SK-N-SH (cell line): ENCODE measurements at regions not wholly inside any gene's neighbourhood (a gene's known extent, or its start where the extent isn't known, plus 50 kb on each side); places are given as distances from the start of the nearest gene placed in this dataset.

Experiments
- CTCF ChIA-PET: fragments of 300-600, 350-600 bp; formaldehyde crosslinking; extraction: SDS; loops from one replicate; lab custom pipeline; 2021; lab: Yijun Ruan, JAX
- POLR2A ChIA-PET: fragments of 350-600 bp; sonication (Branson Sonifier 250); formaldehyde crosslinking; extraction: SDS; loops from one replicate; lab custom pipeline; 2020; ENCODE audit warnings: antibody characterized with exemption, inconsistent platforms; lab: Yijun Ruan, JAX
- DNase-seq: peaks from one replicate; pipeline ENCODE4 v3.0.0; 2012
- H2AFZ ChIP-seq: fragments of 200-600 bp; sonication (generic); 2 replicates; pipeline ENCODE4 v1.8.1; 2016; ENCODE audit warnings: antibody characterized with exemption, mild to moderate bottlenecking, low read depth
- H3F3A ChIP-seq: fragments of 200-600 bp; sonication (generic); replicated peaks from 2 replicates; pipeline ENCODE3; 2016; ENCODE audit warnings: antibody characterized with exemption, mild to moderate bottlenecking; ENCODE audit not compliant: insufficient read depth
- H3K27ac ChIP-seq, 2 experiments: fragments of 200-500 bp in 1 of 2; fragments of 200-600 bp in 1 of 2; sonication (Bioruptor generic) in 1 of 2; sonication (generic), shearing (Covaris generic) in 1 of 2; 2 replicates each; pipeline versions ENCODE4 v1.5.1 to v1.6.1; 2014 to 2016; ENCODE audit warnings: low read depth in 2 of 2, inconsistent platforms in 1 of 2, low read length in 1 of 2, mild to moderate bottlenecking in 1 of 2, mixed read lengths in 1 of 2
- H3K27me3 ChIP-seq: fragments of 200-600 bp; sonication (generic), shearing (Covaris generic); 2 replicates; pipeline ENCODE4 v1.6.1; 2016; ENCODE audit warnings: mixed run types; ENCODE audit not compliant: insufficient read depth
- H3K36me3 ChIP-seq, 2 experiments: fragments of 200-500 bp in 1 of 2; fragments of 200-600 bp in 1 of 2; sonication (Bioruptor generic) in 1 of 2; sonication (generic) in 1 of 2; replicated peaks in 1 of 2; 2 replicates each; pipeline versions ENCODE3 to v1.5.1; 2014 to 2016; ENCODE audit warnings: low read length in 1 of 2, mild to moderate bottlenecking in 1 of 2; ENCODE audit not compliant: insufficient read depth in 2 of 2, control insufficient read depth in 1 of 2
- H3K4me1 ChIP-seq, 2 experiments: fragments of 200-500 bp in 1 of 2; fragments of 200-600 bp in 1 of 2; sonication (Bioruptor generic) in 1 of 2; sonication (generic), shearing (Covaris generic) in 1 of 2; 2 replicates each; pipeline versions ENCODE4 v1.5.1 to v1.6.1; 2014 to 2016; ENCODE audit warnings: low read depth in 1 of 2, low read length in 1 of 2, mixed run types in 1 of 2; ENCODE audit not compliant: insufficient read depth in 2 of 2, control insufficient read depth in 1 of 2
- H3K4me2 ChIP-seq: fragments of 200-600 bp; sonication (generic), shearing (Covaris generic); 2 replicates; pipeline ENCODE4 v1.6.1; 2017; ENCODE audit warnings: mixed run types
- H3K4me3 ChIP-seq, 2 experiments: fragments of 200-500 bp in 1 of 2; fragments of 200-600 bp in 1 of 2; sonication (Bioruptor generic) in 1 of 2; sonication (generic), shearing (Covaris generic) in 1 of 2; 2 replicates each; pipeline versions ENCODE4 v1.5.1 to v1.8.1; 2014 to 2016; ENCODE audit warnings: low read depth in 2 of 2, inconsistent platforms in 1 of 2, low read length in 1 of 2, mild to moderate bottlenecking in 1 of 2, mixed read lengths in 1 of 2, moderate library complexity in 1 of 2
- H3K79me2 ChIP-seq: fragments of 200-600 bp; sonication (generic); 2 replicates; pipeline ENCODE4 v1.8.1; 2017; ENCODE audit warnings: mild to moderate bottlenecking; ENCODE audit not compliant: insufficient read depth
- H3K9ac ChIP-seq: fragments of 200-600 bp; sonication (generic); 2 replicates; pipeline ENCODE4 v1.6.1; 2017; ENCODE audit warnings: mixed run types
- H3K9me2 ChIP-seq: fragments of 200-600 bp; sonication (generic); 2 replicates; pipeline ENCODE4 v1.6.1; 2017; ENCODE audit warnings: mixed run types
- H3K9me3 ChIP-seq: fragments of 200-600 bp; sonication (generic); 2 replicates; pipeline ENCODE4 v1.6.1; 2017; ENCODE audit warnings: mixed run types, mild to moderate bottlenecking, moderate library complexity
- H4K20me1 ChIP-seq: fragments of 200-600 bp; sonication (generic); 2 replicates; pipeline ENCODE4 v1.6.1; 2017; ENCODE audit warnings: mild to moderate bottlenecking, mixed run types; ENCODE audit not compliant: insufficient read depth
- EP300 ChIP-seq, 2 experiments: IDR thresholded peaks; 2 replicates each; pipeline versions ENCODE4 v1.4.0 to v1.6.1; 2012; ENCODE audit warnings: borderline replicate concordance in 1 of 2, low read depth in 1 of 2, low read length in 1 of 2
- FOSL2 ChIP-seq: IDR thresholded peaks from 2 replicates; pipeline ENCODE4 v1.4.0; 2012; ENCODE audit warnings: low read depth, mild to moderate bottlenecking, moderate library complexity, borderline replicate concordance
- FOXM1 ChIP-seq: IDR thresholded peaks from 2 replicates; pipeline ENCODE4 v1.4.0; 2012; ENCODE audit warnings: low read depth, mild to moderate bottlenecking
- GABPA ChIP-seq: IDR thresholded peaks from 2 replicates; pipeline ENCODE4 v1.4.0; 2012; ENCODE audit warnings: low read depth, mild to moderate bottlenecking
- GATA2 ChIP-seq: sonication (generic); formaldehyde crosslinking; IDR thresholded peaks from 2 replicates; pipeline ENCODE4 v1.5.0; 2020; ENCODE audit warnings: mild to moderate bottlenecking, missing genetic modification reagents
- NFIC ChIP-seq: IDR thresholded peaks from 2 replicates; pipeline ENCODE4 v1.4.0; 2012; ENCODE audit warnings: borderline replicate concordance
- NRF1 ChIP-seq: IDR thresholded peaks from 2 replicates; pipeline ENCODE4 v1.6.1; 2012; ENCODE audit warnings: low read depth, mild to moderate bottlenecking, low read length
- PBX3 ChIP-seq: IDR thresholded peaks from 2 replicates; pipeline ENCODE4; 2012
- POLR2AphosphoS5 ChIP-seq: IDR thresholded peaks from 2 replicates; pipeline ENCODE4 v1.6.1; 2012; ENCODE audit warnings: low read depth, low read length
- RCOR1 ChIP-seq: fragments of 150-350 bp; IDR thresholded peaks from 2 replicates; pipeline ENCODE4 v1.6.1; 2017; ENCODE audit warnings: antibody characterized with exemption, low read length
- REST ChIP-seq: IDR thresholded peaks from 2 replicates; pipeline ENCODE4 v1.6.1; 2012; ENCODE audit warnings: mild to moderate bottlenecking, low read depth, low read length, moderate library complexity
- RFX5 ChIP-seq: IDR thresholded peaks from 2 replicates; pipeline ENCODE4 v1.6.1; 2012; ENCODE audit warnings: mild to moderate bottlenecking, improper control_type of control experiment, low read length
- RXRA ChIP-seq: IDR thresholded peaks from 2 replicates; pipeline ENCODE4 v1.4.0; 2012; ENCODE audit warnings: low read depth, mild to moderate bottlenecking, borderline replicate concordance
- SMC3 ChIP-seq: IDR thresholded peaks from 2 replicates; pipeline ENCODE4 v1.6.1; 2012; ENCODE audit warnings: low read depth, low read length, improper control_type of control experiment
- TCF12 ChIP-seq: IDR thresholded peaks from 2 replicates; pipeline ENCODE4 v1.4.0; 2012
- YY1 ChIP-seq: IDR thresholded peaks from 2 replicates; pipeline ENCODE4 v1.4.0; 2012; ENCODE audit warnings: low read depth, mild to moderate bottlenecking
- ZBTB33 ChIP-seq: IDR thresholded peaks from 2 replicates; pipeline ENCODE4 v1.4.0; 2012; ENCODE audit warnings: low read depth, borderline replicate concordance
- WGBS: methylation state at CpG from one replicate; pipeline ENCODE4 v1.1.6; 2017; ENCODE audit warnings: low lambda C conversion rate; 5-methylcytosine and 5-hydroxymethylcytosine counted together
- TF ChIP-seq, protein P1 (sequence below): IDR thresholded peaks from 2 replicates; pipeline ENCODE4 v1.4.0; 2012; ENCODE audit warnings: low read depth, borderline replicate concordance

DNA sequence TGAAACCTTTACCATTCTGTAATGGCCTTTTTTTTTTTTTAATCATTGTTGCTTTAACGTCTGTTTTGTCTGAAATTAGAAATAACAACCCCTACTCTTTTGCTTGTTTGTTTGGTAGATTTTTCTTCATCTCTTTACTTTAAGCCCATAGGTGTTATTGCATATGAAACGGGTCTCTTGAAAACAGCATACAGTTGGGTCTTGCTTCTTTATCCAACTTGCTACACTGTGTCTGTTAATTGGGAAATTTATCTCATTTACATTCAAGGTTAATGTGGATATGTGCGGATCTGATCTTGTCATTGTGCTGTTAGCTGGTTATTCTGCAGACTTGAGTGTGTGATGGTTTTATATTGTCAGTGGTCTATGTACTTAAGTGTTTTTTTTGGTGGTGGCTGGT is 78.9 kb upstream of the COP1 start:
- no peaks in the 10 kb centered on the region for H3K79me2 ChIP-seq
- H3K9me2 ChIP-seq = no peaks in the 10 kb centered on the region
- WGBS = 7% methylated on average over 3 of the region's 3 CpGs
- no peak for TF ChIP-seq FOXM1
- no peak for TF ChIP-seq YY1
- no peak for TF ChIP-seq GABPA
- TF ChIP-seq RXRA = no peak
- no peak for TF ChIP-seq GATA2
- no peak for TF ChIP-seq ZBTB33
- TF ChIP-seq NFIC = no peak
- TF ChIP-seq PBX3 = no peak
- no peak for TF ChIP-seq EP300 (IDR thresholded peaks at IDR 0.05; ENCODE audit: borderline replicate concordance in 1 of 2, low read depth in 1 of 2, low read length in 1 of 2)
- DNase-seq = no peak
- H3K9ac ChIP-seq = no peak overlapping the region
- H4K20me1 ChIP-seq = no peaks in the 10 kb centered on the region
- H3K4me1 ChIP-seq = no peaks in the 10 kb centered on the region
- no peaks in the 10 kb centered on the region for H3F3A ChIP-seq
- H3K36me3 ChIP-seq = no peaks in the 10 kb centered on the region
- H3K27me3 ChIP-seq = no peaks in the 10 kb centered on the region
- ChIA-PET CTCF (no interaction called here), POLR2A (no interaction called here)
- peaks cover 11% of the 10 kb centered on the region; the same call in 1 of the 2 replicates for H3K9me3 ChIP-seq
- H3K4me3 ChIP-seq = no peak overlapping the region
- no peak overlapping the region for H2AFZ ChIP-seq
- H3K27ac ChIP-seq = no peak overlapping the region
- no peak overlapping the region for H3K4me2 ChIP-seq

- POLR2A ChIA-PET = no interaction called here
- no peak overlapping the region for H3K4me3 ChIP-seq
- no peaks in the 10 kb centered on the region for H3K9me2 ChIP-seq
- TF ChIP-seq REST (no peak), NRF1 (no peak), NFIC (no peak), POLR2AphosphoS5 (no peak), FOSL2 (no peak), TCF12 (no peak), RFX5 (no peak), SMC3 (no peak), GABPA (no peak), RCOR1 (no peak)
- TF ChIP-seq, protein P1, sequence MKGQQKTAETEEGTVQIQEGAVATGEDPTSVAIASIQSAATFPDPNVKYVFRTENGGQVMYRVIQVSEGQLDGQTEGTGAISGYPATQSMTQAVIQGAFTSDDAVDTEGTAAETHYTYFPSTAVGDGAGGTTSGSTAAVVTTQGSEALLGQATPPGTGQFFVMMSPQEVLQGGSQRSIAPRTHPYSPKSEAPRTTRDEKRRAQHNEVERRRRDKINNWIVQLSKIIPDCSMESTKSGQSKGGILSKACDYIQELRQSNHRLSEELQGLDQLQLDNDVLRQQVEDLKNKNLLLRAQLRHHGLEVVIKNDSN = no peak
- H3K4me2 ChIP-seq = no peak overlapping the region
- no peak for DNase-seq
- H3K9me3 ChIP-seq = no peaks in the 10 kb centered on the region; the same call in 1 of the 2 replicates
- no peaks in the 10 kb centered on the region for H3K36me3 ChIP-seq
- WGBS = 14% methylated on average over 1 of the region's 1 CpG
- no peaks in the 10 kb centered on the region for H4K20me1 ChIP-seq
- H3K79me2 ChIP-seq = no peaks in the 10 kb centered on the region
- CTCF ChIA-PET = no interaction called here
- H3K27me3 ChIP-seq = no peaks in the 10 kb centered on the region
- H3K27ac ChIP-seq = no peak overlapping the region
- H3K4me1 ChIP-seq = no peaks in the 10 kb centered on the region
- H3F3A ChIP-seq = no peaks in the 10 kb centered on the region
- no peak overlapping the region for H2AFZ ChIP-seq
- H3K9ac ChIP-seq = no peak overlapping the region
These were observed 64.5 kb upstream of the COP1 start for GRCh38 chr1:176271572-176271971.
